ENCODE measurements at regions not wholly inside any gene's neighbourhood (a gene's known extent, or its start where the extent isn't known, plus 50 kb on each side); places are given as distances from the start of the nearest gene placed in this dataset.

DNA sequence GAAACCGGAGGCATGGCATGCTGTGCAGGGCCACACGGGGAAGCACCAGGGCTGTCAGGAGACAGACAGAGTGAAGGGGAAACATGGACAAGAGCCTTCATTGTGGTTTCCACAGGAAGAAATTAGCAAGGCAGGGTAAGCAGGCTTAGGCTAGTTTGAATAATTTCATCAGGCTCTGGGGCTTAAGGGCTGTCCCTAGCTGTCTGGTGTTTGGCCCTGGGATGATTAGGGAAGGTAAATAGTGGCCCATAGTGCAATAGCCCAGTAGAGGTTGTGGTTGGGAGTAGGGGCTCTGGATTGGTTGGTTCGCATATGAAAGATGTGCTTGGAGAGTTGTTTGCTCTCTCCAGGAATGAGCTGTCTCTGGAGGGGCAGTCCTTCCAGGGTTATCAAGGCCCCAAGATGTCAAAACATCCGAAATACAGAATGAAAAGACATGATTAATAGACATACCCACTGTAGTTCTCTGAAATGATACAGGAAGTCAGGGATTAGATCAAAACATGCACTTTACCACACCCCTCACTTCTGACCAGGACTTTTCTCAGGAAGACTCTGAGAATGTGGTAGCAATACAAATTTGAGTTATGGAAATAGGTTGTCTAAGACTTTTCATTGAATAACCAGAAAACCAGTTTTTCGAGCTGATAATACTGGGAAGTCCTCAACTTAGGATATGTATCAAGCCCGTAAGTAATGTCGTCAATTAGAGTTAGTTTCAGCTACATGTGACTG lies 224.9 kb upstream of the NFE2L3 start:
- TF ChIP-seq, protein P1, sequence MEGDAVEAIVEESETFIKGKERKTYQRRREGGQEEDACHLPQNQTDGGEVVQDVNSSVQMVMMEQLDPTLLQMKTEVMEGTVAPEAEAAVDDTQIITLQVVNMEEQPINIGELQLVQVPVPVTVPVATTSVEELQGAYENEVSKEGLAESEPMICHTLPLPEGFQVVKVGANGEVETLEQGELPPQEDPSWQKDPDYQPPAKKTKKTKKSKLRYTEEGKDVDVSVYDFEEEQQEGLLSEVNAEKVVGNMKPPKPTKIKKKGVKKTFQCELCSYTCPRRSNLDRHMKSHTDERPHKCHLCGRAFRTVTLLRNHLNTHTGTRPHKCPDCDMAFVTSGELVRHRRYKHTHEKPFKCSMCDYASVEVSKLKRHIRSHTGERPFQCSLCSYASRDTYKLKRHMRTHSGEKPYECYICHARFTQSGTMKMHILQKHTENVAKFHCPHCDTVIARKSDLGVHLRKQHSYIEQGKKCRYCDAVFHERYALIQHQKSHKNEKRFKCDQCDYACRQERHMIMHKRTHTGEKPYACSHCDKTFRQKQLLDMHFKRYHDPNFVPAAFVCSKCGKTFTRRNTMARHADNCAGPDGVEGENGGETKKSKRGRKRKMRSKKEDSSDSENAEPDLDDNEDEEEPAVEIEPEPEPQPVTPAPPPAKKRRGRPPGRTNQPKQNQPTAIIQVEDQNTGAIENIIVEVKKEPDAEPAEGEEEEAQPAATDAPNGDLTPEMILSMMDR (IDR thresholded peaks at IDR 0.05; ENCODE audit: insufficient read depth, low read depth, low read length, missing control alignments) = no peak
- no peak overlapping the region for H3K4me3 ChIP-seq (ENCODE audit: low read length)
- no peak for DNase-seq (ENCODE audit: low read depth)

DNA sequence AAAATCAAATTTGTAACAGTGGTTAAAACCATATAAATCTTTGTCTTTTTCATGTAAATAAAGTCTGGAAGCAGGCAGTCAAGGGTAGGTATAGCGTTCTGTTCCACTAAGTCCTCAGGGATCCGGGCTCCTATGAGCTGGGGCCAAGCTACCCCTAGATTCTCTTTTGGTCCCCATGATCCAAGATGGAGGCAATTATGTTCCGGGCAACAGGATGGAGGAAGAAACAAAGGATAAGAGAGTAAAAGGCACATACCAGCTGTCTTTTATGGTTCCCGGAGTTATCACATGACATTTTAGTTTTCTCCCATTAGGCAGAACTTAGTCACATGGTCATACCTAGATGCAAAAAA lies 224.4 kb upstream of the NFE2L3 start:
- no peak for DNase-seq (ENCODE audit: low read depth)
- no peak overlapping the region for H3K4me3 ChIP-seq (ENCODE audit: low read length)
- TF ChIP-seq, protein P1 (IDR thresholded peaks at IDR 0.05; ENCODE audit: insufficient read depth, low read depth, low read length, missing control alignments) = no peak

GRCh38 chr7:25928549-25929330 lies 223.3 kb upstream of the NFE2L3 start:
- TF ChIP-seq, protein P1 (IDR thresholded peaks at IDR 0.05; ENCODE audit: insufficient read depth, low read depth, low read length, missing control alignments) = no peak
- DNase-seq (ENCODE audit: low read depth) = no peak
- H3K4me3 ChIP-seq (ENCODE audit: low read length) = no peak overlapping the region

DNA sequence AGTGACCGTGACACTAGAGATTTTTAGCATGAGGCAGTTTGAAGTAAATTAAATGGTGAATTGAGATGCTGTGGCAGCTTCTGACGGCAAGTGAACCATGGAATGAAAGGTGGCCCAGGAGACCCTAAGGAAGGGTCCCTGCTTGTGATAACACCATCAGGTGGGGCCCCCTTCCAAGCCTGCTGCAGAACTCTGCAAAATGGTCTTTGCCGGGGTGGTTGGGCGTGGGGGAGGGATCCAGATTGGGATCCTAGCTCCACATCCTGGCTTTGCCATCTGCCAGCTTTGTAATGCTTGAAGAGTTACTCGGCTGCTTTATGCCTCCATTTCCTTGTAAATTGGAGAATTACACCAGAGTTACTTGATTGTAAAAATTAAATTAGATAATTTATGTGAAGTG lies 222.6 kb upstream of the NFE2L3 start:
- H3K4me3 ChIP-seq (ENCODE audit: low read length) = no peak overlapping the region
- no peak for DNase-seq (ENCODE audit: low read depth)
- TF ChIP-seq, protein P1 (IDR thresholded peaks at IDR 0.05; ENCODE audit: insufficient read depth, low read depth, low read length, missing control alignments) = no peak

- H3K4me3 ChIP-seq (ENCODE audit: low read length) = no peak overlapping the region
- no peak for DNase-seq (ENCODE audit: low read depth)
- TF ChIP-seq, protein P1 (IDR thresholded peaks at IDR 0.05; ENCODE audit: insufficient read depth, low read depth, low read length, missing control alignments) = no peak
Observed at GRCh38 chr7:25930492-25931048, 221.4 kb upstream of the NFE2L3 start.

- TF ChIP-seq, protein P1 (IDR thresholded peaks at IDR 0.05; ENCODE audit: insufficient read depth, low read depth, low read length, missing control alignments) = no peak
- H3K4me3 ChIP-seq (ENCODE audit: low read length) = no peak overlapping the region
- no peak for DNase-seq (ENCODE audit: low read depth)
Observed at GRCh38 chr7:25931156-25931555, 220.8 kb upstream of the NFE2L3 start.
